ENCODE measurements at regions not wholly inside any gene's neighbourhood (a gene's known extent, or its start where the extent isn't known, plus 50 kb on each side); places are given as distances from the start of the nearest gene placed in this dataset.
"Not testable (repeated sequence)": the region's sequence is repeated elsewhere in the genome, so short reads cannot be mapped to it uniquely, and the experiment has no call there.

DNA sequence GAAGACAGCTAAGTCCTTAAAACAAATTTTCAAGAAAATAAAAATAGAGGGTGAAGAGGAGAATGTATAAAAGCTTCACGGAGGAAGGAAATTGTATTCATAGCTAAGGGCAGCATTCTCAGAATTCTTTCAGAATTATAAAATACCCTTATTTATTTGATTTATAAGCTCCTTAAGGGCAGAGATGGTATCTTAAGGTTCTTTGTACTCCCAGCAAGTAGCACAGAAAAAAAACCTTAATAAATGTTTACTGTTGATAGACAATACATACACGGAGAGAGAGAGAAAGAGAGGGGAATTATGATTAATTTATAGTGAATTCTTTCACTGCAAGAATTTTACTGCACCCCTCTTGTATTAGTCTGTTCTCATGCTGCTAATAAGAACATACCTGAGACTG, 375.6 kb upstream of the CCDC54 start:
- DNase-seq (ENCODE audit: low read depth, low spot score), result no peak
- no peak overlapping the region for H3K4me3 ChIP-seq (ENCODE audit: low read depth, low read length)
- TF ChIP-seq, protein P1, sequence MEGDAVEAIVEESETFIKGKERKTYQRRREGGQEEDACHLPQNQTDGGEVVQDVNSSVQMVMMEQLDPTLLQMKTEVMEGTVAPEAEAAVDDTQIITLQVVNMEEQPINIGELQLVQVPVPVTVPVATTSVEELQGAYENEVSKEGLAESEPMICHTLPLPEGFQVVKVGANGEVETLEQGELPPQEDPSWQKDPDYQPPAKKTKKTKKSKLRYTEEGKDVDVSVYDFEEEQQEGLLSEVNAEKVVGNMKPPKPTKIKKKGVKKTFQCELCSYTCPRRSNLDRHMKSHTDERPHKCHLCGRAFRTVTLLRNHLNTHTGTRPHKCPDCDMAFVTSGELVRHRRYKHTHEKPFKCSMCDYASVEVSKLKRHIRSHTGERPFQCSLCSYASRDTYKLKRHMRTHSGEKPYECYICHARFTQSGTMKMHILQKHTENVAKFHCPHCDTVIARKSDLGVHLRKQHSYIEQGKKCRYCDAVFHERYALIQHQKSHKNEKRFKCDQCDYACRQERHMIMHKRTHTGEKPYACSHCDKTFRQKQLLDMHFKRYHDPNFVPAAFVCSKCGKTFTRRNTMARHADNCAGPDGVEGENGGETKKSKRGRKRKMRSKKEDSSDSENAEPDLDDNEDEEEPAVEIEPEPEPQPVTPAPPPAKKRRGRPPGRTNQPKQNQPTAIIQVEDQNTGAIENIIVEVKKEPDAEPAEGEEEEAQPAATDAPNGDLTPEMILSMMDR (IDR thresholded peaks at IDR 0.05; ENCODE audit: insufficient read depth, low read length, missing control alignments), result no peak
- POLR2A ChIA-PET, result no interaction called here
- CTCF ChIA-PET, result interaction anchor here (1.9 kb wide), 1 partner anchor 12 kb away, joined by 7 read pairs; no protein-coding TSS in a partner anchor

DNA sequence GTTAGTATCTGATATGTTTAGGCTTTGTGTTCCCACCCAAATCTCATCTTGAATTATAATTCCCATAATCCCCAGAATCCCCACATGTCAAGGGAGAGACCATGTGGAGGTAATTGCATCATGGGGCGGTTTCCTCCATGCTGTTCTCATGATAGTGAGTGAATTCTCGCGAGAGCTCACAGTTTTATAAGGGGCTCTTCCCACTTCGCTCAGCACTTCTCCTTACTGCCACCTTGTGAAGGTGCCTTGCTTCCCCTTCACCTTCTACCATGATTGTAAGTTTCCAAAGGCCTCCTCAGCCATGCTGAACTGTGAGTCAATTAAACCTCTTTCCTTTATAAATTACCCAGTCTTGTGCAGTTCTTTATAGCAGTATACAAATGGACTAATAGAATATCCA, 371.9 kb upstream of the CCDC54 start:
- CTCF ChIA-PET; DNase-seq (ENCODE audit: low read depth, low spot score); POLR2A ChIA-PET; H3K4me3 ChIP-seq (ENCODE audit: low read depth, low read length): not testable (repeated sequence)

DNA sequence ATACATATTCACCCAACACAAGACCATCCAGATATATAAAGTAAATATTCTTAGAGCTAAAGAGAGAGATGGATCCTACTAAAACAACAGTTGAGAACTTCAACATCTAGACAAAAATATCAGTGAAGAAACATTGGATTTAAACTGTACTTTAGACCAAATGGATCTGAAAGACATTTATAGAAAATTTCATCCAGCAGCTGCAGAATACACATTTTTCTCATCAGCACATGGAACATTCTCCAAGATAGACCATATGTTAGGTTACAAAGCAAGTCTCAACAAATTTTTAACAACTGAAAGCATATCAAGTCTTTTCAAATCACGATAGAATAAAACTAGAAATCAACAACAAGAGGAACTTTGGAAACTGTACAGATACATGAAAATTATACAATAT, 369.0 kb upstream of the CCDC54 start:
- H3K4me3 ChIP-seq (ENCODE audit: low read depth, low read length), result no peak overlapping the region
- POLR2A ChIA-PET, result no interaction called here
- no peak for DNase-seq (ENCODE audit: low read depth, low spot score)
- CTCF ChIA-PET, result no interaction called here
- TF ChIP-seq, protein P1 (IDR thresholded peaks at IDR 0.05; ENCODE audit: insufficient read depth, low read length, missing control alignments), result no peak

DNA sequence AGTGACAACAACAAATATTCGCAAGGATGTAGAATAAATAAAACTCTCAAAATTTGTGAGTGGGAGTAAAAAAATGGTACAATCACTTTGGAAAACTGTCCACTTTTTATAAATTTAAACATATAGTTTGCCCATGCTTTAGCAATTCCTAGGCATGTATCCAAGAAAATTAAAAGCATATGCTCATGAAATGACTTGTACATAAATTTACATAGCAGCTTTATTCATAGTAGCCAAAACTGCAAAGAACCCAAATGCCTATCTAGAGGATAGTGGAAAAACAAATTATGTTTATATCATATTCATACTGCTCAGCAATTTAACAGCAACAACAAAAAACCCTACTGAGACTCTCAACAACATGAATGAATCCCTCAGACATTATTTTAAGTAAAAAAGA, 363.6 kb upstream of the CCDC54 start:
- ChIA-PET POLR2A (no interaction called here), CTCF (interaction anchor here (1.1 kb wide), 1 partner anchor 20 kb away, joined by 3 read pairs; no protein-coding TSS in a partner anchor)
- no peak overlapping the region for H3K4me3 ChIP-seq (ENCODE audit: low read depth, low read length)

DNA sequence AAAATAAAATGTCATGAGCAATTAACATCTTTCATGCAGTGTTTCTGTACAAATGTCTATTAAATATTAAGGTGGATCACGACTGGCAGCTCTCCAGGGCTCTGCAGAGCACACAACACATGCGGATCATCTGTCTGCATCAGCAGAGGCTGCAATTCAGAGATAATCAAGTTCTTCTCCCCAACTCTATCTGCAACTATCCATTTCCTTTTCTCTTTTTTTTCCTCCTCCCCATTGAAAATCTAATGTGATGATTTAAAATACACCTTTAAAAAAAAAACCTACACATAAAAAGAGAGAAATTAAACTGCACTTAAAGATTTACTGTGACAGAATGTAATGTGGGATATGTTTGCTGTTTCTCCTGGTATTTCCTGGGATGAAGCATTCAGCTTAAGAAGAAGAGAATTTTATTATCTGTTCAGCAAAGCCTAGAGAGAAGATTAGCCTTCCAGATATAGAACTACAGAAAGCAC, 352.6 kb upstream of the CCDC54 start:
- TF ChIP-seq, protein P1 (IDR thresholded peaks at IDR 0.05; ENCODE audit: insufficient read depth, low read length, missing control alignments), result no peak
- POLR2A ChIA-PET, result no interaction called here
- CTCF ChIA-PET, result interaction anchor here (0.7 to 1.3 kb wide), 2 partner anchors 20 to 22 kb away, joined by 3 to 4 read pairs; no protein-coding TSS in a partner anchor
- H3K4me3 ChIP-seq (ENCODE audit: low read depth, low read length), result no peak overlapping the region
- no peak for DNase-seq (ENCODE audit: low read depth, low spot score)

More for the DNA sequence above, 363.6 kb upstream of the CCDC54 start:
- DNase-seq (ENCODE audit: low read depth, low spot score), result no peak
- TF ChIP-seq, protein P1 (IDR thresholded peaks at IDR 0.05; ENCODE audit: insufficient read depth, low read length, missing control alignments), result no peak

DNA sequence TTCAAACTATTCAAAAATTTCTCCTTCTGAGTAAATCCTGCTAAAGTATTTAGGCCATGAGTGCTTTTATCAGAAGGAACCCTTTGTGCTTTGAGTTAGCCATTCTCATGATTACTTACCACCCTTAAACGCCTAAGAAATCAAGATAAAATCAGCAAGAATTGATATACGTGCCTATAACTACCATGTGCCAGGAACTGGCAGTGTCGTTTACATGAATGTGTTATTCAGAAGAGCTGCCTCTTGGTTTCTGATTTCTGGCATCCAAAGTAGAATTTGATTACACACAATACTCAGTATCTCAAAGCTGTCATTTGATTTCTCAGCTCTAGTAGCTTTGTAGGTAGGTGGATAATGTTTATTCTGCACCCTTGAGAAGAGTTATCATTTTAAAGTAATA, 351.3 kb upstream of the CCDC54 start:
- ChIA-PET CTCF (interaction anchor here (1.0 to 1.3 kb wide), 2 partner anchors 23 to 39 kb away, joined by 3 to 4 read pairs; no protein-coding TSS in a partner anchor), POLR2A (no interaction called here)
- H3K4me3 ChIP-seq (ENCODE audit: low read depth, low read length), result no peak overlapping the region
- TF ChIP-seq, protein P1 (IDR thresholded peaks at IDR 0.05; ENCODE audit: insufficient read depth, low read length, missing control alignments), result no peak
- no peak for DNase-seq (ENCODE audit: low read depth, low spot score)

DNA sequence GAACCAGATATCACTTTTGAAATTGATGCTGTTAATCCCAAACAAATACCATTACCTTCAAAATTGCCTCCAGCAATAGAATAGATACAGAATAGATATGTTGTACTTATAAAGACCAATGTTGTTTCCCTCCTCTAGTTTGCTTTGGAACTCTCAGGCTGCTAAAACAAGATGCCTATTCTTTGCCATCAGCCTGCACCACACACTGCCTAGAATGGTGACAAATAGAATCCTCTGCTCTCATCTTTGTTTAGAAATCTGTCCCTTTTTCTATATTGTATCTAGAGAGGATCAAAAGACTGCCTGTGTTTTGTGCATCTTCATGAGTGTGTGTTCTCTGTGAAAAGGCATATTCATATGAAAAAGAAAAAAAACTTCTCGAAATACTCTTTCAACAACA, 349.2 kb upstream of the CCDC54 start:
- ChIA-PET CTCF (no interaction called here), POLR2A (no interaction called here)
- H3K4me3 ChIP-seq (ENCODE audit: low read depth, low read length), result no peak overlapping the region
- TF ChIP-seq, protein P1 (IDR thresholded peaks at IDR 0.05; ENCODE audit: insufficient read depth, low read length, missing control alignments), result no peak
- no peak for DNase-seq (ENCODE audit: low read depth, low spot score)

All from AG04449 (cell line).